ENCODE measurements at regions not wholly inside any gene's neighbourhood (a gene's known extent, or its start where the extent isn't known, plus 50 kb on each side); places are given as distances from the start of the nearest gene placed in this dataset.

GRCh38 chrX:1778817-1779216 lies 164.0 kb downstream of the ASMT start (continued):
- no peak for TF ChIP-seq CHD7 (IDR thresholded peaks at IDR 0.05; ENCODE audit: insufficient replicate concordance, low read length)
- TF ChIP-seq CHD2 (IDR thresholded peaks at IDR 0.05; ENCODE audit: low read length): no peak
- no peak for TF ChIP-seq FOSL1 (IDR thresholded peaks at IDR 0.05; ENCODE audit: insufficient read depth, low read depth, low read length)
- TF ChIP-seq SAP30 (IDR thresholded peaks at IDR 0.05; ENCODE audit: insufficient read depth, insufficient replicate concordance, low read length): no peak

All from H1 (cell line).